ENCODE measurements at regions not wholly inside any gene's neighbourhood (a gene's known extent, or its start where the extent isn't known, plus 50 kb on each side); places are given as distances from the start of the nearest gene placed in this dataset.

DNA sequence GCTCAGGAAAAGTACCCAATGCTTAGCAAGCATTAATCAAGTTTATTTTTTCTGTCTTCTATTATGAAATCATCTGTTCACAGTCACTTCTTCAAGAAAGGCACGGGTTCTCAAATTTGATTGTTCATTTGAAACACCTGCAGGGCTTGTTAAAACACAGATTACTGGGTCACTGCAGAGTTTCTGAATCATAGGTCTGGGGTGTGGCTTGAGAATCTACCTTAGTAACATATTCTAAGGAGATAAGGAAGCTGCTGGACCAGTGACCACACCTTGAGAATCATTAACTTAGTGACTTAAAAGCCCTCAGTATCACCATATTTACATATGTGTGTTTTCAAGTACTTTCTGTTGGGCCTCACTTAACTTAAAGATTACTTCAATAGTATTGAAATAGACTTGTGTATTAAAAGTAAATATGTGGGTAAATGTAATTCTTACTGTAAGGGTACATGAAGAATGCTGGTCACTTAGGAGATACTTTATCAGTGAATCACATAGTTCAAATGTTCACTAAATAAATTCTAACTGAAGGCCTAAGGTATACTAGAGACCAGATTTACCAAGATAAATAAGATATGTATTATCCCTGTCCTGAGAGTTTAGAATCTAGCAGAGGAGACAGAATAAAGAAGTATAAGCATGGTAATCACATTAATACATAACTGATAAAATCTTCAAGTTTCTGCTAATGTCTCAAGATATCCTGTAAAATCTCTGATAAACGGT, 1342.1 kb upstream of the C9orf72 start:
- intact Hi-C loops (cut with micrococcal nuclease), result no loop called here
- DNase-seq, result no peak

DNA sequence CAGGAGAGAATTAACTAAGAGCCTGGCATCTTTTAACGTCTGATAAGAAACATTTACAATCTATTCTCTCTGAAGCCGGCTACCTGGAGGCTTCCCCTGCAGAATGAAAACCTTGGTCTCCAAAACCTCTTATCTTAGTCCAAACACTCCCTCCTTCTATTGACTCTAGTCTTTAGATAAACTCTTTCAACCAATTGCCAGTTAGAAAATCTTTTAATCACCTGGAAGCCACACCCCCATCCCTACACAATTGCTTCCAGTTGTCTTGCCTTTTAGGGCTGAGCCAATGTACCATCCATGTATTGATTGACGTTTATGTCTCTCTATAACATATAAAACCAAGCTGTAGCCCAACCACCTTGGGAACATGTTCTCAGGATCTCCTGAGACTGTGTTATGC, 1343.1 kb upstream of the C9orf72 start:
- Histone ChIP-seq H3K27ac (ENCODE audit: low read length) (no peak overlapping the region), H3K36me3 (ENCODE audit: control insufficient read depth, insufficient read depth, low read length) (no peaks in the 10 kb centered on the region), H3K9me3 (ENCODE audit: control insufficient read depth, insufficient read depth, low read length) (no peaks in the 10 kb centered on the region), H3K4me3 (ENCODE audit: low read length) (no peak overlapping the region), H3K27me3 (ENCODE audit: control insufficient read depth, insufficient read depth, low read length) (no peaks in the 10 kb centered on the region), H3K4me1 (ENCODE audit: control insufficient read depth, insufficient read depth, low read length) (no peaks in the 10 kb centered on the region)
- Mint-ChIP-seq H3K4me3 (no peak overlapping the region), H3K27me3 (ENCODE audit: low read depth in 2 of 2) (no peaks in the 10 kb centered on the region), H3K9me3 (peaks cover 0 to 4% of the 10 kb centered on the region in 2 donors), H3K36me3 (no peaks in the 10 kb centered on the region), H3K27ac (no peak overlapping the region), H3K4me1 (peaks cover 0 to 11% of the 10 kb centered on the region in 2 donors)
- ATAC-seq (no peak), DNase-seq (no peak)
- intact Hi-C loops (cut with micrococcal nuclease), result no loop called here
- TF ChIP-seq, protein P1, sequence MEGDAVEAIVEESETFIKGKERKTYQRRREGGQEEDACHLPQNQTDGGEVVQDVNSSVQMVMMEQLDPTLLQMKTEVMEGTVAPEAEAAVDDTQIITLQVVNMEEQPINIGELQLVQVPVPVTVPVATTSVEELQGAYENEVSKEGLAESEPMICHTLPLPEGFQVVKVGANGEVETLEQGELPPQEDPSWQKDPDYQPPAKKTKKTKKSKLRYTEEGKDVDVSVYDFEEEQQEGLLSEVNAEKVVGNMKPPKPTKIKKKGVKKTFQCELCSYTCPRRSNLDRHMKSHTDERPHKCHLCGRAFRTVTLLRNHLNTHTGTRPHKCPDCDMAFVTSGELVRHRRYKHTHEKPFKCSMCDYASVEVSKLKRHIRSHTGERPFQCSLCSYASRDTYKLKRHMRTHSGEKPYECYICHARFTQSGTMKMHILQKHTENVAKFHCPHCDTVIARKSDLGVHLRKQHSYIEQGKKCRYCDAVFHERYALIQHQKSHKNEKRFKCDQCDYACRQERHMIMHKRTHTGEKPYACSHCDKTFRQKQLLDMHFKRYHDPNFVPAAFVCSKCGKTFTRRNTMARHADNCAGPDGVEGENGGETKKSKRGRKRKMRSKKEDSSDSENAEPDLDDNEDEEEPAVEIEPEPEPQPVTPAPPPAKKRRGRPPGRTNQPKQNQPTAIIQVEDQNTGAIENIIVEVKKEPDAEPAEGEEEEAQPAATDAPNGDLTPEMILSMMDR (IDR thresholded peaks at IDR 0.05), result no peak
- WGBS (ENCODE audit: insufficient coverage), result 79% methylated on average over 3 of the region's 3 CpGs

More for the DNA sequence above, 1342.1 kb upstream of the C9orf72 start:
- TF ChIP-seq, protein P1 (IDR thresholded peaks at IDR 0.05), result no peak
- no peak for ATAC-seq
- Mint-ChIP-seq H3K36me3 (no peaks in the 10 kb centered on the region), H3K4me1 (peaks cover 0 to 11% of the 10 kb centered on the region in 2 donors), H3K27ac (no peak overlapping the region), H3K9me3 (peaks cover 0 to 3% of the 10 kb centered on the region in 2 donors), H3K27me3 (ENCODE audit: low read depth in 2 of 2) (no peaks in the 10 kb centered on the region), H3K4me3 (no peak overlapping the region)
- Histone ChIP-seq H3K9me3 (ENCODE audit: control insufficient read depth, insufficient read depth, low read length) (no peaks in the 10 kb centered on the region), H3K4me1 (ENCODE audit: control insufficient read depth, insufficient read depth, low read length) (no peaks in the 10 kb centered on the region), H3K36me3 (ENCODE audit: control insufficient read depth, insufficient read depth, low read length) (no peaks in the 10 kb centered on the region), H3K27me3 (ENCODE audit: control insufficient read depth, insufficient read depth, low read length) (no peaks in the 10 kb centered on the region), H3K4me3 (ENCODE audit: low read length) (no peak overlapping the region), H3K27ac (ENCODE audit: low read length) (no peak overlapping the region)
- WGBS (ENCODE audit: insufficient coverage), result 80% methylated on average over 2 of the region's 2 CpGs

DNA sequence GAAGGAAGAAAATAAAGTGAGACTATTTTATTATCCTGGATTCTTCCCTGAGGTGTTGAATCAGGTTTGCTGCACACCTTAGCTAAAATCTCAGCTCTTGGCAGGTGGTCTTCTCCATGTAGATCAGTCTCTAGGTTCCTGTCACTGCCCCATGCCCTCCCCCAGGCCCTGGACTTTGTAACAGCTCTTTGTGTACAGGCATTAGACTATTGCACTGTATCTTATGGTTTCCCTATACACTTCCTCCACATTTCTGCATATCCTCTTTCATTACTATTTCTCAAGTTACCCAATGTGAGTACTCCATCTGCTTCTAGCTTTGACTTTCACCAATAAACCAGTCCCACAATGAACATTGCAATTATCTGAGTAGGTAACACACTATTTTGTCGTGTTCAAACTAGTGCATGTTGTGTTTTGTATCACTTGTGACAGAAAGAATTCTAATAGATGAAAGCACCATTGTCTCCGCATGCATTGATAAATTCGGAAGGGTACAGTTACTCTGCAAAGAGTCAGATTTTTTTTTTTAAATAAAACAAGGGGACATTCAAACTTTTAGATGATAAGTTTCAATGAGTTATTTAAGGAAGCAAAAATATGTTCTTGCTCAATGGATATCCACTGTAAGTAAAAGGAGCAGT, 1348.7 kb upstream of the C9orf72 start:
- Histone ChIP-seq H3K27me3 (ENCODE audit: control insufficient read depth, insufficient read depth, low read length) (no peaks in the 10 kb centered on the region), H3K9me3 (ENCODE audit: control insufficient read depth, insufficient read depth, low read length) (no peaks in the 10 kb centered on the region), H3K4me1 (ENCODE audit: control insufficient read depth, insufficient read depth, low read length) (no peaks in the 10 kb centered on the region), H3K27ac (ENCODE audit: low read length) (no peak overlapping the region), H3K36me3 (ENCODE audit: control insufficient read depth, insufficient read depth, low read length) (no peaks in the 10 kb centered on the region), H3K4me3 (ENCODE audit: low read length) (no peak overlapping the region)
- no peak overlapping the region for H3K27ac Mint-ChIP-seq
- TF ChIP-seq, protein P1 (IDR thresholded peaks at IDR 0.05), result no peak
- intact Hi-C loops (cut with micrococcal nuclease), result no loop called here
- 88% methylated on average over 3 of the region's 3 CpGs for WGBS (ENCODE audit: insufficient coverage)
- peaks cover 0 to 4% of the 10 kb centered on the region in 2 donors for H3K9me3 Mint-ChIP-seq
- H3K4me1 Mint-ChIP-seq, result peaks cover 0 to 19% of the 10 kb centered on the region in 2 donors
- H3K36me3 Mint-ChIP-seq, result no peaks in the 10 kb centered on the region
- H3K27me3 Mint-ChIP-seq (ENCODE audit: low read depth in 2 of 2), result no peaks in the 10 kb centered on the region
- no peak for ATAC-seq
- no peak for DNase-seq
- H3K4me3 Mint-ChIP-seq, result no peak overlapping the region
